NCI-H146 treated with DMSO at 0.1 percent for 48 hours (cell line): ENCODE measurements at regions not wholly inside any gene's neighbourhood (a gene's known extent, or its start where the extent isn't known, plus 50 kb on each side); places are given as distances from the start of the nearest gene placed in this dataset.

Experiments
- DNase-seq: peaks from one replicate; lab custom pipeline; 2025; ENCODE audit not compliant: unreplicated experiment; lab: John Stamatoyannopoulos, UW

DNA sequence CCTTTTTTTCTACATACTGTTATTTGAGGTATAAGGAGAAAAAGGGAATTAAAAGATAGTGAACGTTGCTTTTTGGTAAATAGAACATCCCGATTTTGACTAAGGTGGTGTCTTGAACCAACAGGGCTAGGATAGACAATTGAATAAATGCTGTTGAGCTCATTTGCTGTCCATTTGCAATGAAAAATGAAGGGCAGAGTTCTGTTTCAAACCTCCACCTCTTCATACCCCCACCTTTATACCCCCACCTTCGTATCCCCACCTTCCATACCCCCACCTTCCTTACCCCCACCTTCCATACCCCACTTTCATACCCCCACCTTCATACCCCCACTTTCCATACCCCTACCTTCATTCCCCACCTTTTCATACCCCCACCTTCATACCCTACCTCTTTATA, 93.4 kb upstream of the NAA20 start:
- DNase-seq, result no peak

DNA sequence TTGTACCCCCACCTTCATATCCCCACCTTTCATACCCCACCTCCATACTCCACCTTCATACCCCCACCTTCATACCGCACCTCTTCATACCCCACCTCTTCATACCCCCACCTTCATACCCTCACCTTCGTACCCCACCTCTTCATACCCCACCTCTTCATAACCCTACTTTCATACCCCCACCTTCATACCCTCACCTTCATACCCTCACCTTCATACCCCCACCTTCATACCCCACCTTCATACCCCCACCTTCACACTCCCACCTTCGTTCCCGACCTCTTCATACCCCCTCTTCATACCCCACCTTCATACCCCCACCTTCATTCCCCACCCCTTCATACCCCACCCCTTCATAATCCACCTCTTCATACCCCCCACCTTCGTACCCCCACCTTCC, 92.9 kb upstream of the NAA20 start:
- no peak for DNase-seq

DNA sequence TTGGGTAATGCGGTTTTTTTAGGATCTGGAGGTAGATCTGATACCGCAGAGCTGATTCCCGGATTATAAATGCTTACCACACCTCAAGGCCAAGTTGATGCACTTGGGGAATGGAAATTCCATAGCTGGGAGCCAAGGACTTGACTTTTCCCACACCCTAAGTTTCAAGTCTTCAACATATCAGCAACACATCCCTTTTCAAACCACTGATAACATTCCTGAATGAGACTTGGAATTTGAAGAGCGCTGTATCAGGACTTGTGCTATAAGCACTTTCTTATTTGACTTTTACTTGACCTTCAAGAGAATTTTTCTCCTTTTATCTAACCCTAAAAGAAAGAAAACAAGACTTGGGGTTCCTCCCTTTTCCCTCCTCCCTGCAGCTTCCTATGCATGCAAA, 90.6 kb upstream of the NAA20 start:
- DNase-seq, result no peak

DNA sequence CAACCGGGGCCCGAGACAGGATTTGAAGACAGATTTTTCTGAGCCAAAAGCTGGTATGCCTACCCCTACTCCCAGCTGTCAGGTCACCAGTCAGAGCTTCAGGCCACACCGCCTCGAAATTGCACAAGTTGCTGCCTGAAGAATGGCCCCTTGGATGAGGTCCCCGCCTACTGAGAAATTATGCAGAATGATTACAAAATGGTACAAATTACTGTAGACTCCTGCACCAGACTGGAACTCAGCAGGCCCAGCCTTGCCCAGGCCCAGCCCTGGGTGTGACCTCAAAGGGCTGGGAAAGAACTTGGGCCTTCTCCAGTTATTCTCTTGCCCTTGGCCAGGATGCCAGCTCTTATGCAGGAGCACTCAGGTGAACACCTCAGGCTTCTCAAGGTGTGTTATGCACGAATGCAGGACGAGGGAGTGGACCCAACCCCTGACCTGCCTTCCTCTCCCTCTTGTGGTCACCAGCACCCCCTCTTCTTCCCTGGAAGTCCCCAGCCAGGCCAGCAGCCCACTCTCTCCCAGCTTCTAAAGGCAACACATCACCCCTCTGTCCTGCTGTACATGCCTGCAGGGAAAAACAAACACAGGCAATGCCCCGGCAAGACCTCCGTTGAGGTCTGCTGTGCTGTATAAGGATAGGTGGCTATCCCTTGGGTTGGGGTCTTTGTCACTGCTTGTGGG, 88.7 kb upstream of the NAA20 start:
- DNase-seq, result no peak

DNA sequence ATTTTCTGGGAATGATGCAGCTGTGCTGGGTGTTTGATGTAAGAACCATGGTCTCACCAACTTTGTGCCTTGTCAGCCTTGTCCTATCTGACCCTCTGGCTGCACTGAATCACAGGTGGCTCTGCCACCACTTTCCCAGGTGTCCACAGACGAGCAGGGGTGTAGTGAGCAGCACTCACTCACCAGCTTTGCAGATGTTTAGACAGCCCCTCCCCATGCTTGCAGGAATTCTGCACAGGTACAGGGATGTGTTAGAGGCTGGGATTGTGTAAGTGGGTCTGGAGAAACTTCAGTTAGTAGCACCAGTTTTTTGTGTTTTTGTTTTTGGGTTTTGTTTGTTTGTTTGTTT, 88.2 kb upstream of the NAA20 start:
- DNase-seq, result no peak

DNA sequence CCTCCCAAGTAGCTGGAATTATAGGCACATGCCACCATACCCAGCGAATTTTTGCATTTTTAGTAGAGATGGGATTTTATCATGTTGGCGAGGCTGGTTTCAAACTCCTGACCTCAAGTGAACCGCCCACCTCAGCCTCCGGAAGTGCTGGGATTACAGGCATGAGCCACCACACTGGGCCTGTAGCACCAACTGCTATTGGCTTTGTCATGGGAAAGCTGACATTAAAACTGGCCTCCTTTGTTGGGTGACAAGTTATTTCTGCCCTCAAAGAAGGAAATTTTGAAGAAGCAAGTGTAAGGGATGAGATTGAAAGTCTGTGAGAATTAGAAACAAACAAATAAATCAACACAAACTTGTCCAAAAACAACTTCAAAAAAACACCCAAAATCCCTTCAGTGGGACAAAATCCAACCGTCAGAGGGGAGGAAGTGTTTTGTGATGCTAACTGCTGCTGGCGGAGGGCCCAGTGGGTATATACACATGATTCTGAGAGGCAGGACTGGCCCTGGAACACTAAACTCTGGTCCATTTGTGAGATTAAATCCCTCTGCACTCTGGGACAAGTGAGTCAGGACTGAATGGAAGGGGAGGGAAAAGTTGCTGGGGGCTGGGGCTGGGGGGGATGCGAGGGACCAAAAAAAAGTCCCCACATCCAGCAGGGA, 87.5 kb upstream of the NAA20 start:
- no peak for DNase-seq

DNA sequence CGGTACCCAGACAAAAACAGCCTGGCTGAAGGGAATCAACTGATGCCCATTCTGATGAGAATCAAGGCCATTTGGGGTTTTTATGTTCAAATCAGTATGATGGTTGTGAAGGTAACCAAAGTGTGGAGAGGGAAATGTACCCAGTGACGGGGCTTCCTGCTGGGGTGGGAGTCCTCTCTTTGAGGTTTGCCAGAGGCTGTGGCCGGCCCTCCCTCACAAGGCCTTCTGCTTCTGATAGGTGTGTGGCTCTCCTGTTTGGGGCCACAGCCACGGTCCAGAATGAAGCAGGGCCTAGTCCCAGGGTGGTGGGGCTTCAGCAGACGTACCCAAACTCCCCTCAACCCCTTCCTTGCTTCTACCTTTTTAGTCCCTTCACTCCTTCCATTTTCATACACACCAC, 86.7 kb upstream of the NAA20 start:
- DNase-seq, result no peak

DNA sequence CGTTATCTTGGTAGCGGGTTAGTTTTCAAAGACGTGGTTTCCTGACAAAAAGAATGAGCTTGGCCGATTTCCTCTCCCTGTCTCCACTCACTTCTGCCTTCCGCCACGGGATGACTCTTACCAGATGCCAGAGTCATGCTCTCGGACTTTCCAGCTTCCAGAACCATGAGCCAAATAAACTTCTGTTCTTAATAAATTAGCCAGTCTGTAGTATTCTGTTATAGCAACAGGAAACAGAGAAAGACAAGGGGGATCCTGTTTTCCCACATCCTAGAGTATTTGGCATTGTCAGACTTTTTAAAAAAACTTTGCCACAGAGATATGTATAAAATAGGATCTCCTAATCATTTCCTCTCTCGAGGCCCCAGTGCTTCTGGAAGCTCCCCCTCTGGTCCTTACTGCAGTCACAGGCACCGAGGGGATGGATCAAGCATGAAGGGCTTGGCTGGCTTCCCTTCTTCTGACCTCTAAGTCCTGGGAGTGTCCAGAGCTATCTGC, 84.9 kb upstream of the NAA20 start:
- no peak for DNase-seq

DNA sequence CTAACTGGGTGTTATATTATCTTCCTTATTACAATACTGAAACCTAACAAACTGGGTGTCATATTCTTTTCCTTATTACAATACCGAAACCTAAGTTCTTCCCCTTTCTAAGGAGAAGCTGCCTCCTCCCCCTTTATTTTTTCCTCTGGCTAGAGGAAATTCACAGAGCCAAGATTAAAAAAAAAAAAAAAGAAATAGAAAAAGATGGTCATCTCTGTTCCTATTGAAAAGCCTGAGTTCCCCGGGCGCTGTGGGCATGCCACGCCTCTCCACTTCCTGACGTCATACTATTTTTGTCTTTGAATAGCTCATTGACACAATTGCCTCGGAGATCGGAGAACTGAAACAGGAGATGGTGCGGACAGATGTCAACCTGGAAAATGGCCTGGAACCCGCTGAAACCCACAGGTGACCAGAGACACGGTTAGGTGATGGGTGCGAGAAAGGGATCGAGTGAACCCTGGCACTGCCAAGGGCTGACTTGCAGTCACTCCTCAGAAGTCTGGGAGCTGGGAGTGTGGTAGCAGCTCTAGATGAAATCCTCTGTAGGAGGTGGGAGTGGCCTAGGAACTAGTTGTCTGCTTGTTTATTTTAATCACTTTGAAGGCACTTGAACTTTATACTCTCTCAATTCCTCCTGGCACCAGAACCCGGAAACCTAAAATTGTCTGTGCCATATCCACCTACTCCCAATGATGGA, 82.2 kb upstream of the NAA20 start:
- peak; percentile 71 for DNase-seq

DNA sequence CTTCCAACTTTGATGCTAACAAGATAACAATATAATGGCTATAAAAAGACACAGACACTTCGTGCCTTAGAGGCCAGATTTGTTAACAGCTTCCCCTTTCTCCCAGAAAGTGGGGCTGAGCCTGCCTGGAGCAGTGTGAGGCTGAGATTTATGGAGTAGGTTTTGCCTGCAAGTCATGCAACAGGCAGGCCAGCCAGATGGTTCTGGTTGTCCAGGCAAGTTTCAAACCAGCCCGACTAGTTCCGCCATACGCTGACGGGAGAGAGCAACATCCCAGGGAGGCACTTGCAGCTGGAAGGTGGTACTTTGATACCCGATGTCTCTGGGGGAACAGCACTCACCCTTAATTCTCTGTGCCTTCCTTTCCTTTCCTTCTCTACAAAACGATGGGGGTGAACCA, 81.3 kb upstream of the NAA20 start:
- DNase-seq, result no peak

DNA sequence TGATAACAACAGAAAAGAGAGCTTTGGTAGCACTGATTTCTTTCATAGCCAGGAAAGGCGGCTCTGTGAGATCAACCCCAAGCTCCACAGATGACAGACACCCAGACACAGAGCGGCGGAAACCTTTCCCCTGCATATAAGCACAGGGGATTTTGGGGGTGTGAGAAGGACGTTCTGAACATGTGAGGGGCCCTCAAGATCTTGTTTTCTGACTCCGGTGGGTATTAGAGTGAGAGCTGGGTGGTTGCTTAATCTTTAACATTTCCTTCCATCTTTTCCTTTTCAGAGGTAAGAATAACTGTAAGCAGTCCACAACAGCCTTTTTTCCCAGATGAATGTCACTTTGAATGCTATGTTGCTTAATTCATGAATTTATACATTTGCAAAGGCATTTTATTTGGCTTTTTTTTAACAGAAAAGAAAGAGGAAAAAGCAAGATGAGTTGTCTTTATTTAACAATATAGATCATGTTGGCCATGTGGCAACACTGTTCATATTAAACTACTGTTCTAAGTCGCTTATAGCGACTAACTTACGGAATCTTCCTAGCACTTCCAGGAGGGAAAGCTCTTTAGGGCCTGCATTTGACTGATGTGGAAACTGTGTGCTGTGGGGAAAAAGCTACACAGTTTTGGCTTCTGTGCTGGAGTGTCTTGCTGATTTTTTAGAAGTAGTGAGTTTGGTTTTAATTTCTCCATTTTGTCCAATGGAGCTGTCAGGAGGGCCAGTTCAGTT, 80.5 kb upstream of the NAA20 start:
- no peak for DNase-seq

DNA sequence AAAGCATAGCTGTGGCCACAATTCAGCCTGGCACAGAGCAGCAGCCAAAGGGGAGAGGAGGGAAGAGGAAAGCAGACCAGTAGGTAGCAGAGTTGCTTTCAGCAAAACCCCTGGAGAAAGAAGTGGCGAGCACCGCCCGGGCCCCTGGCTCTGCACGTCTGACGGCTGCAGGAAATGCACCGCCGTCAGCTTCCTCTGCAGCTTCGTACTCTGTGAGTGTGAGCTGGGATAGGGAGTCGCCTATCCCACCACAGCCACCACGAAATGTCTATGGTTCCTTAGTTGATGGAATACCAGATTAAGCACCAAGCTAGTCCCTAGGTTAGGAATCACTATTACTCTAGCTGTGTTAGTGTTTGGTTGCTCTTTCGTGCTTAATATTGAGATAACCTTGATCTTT, 79.9 kb upstream of the NAA20 start:
- no peak for DNase-seq

DNA sequence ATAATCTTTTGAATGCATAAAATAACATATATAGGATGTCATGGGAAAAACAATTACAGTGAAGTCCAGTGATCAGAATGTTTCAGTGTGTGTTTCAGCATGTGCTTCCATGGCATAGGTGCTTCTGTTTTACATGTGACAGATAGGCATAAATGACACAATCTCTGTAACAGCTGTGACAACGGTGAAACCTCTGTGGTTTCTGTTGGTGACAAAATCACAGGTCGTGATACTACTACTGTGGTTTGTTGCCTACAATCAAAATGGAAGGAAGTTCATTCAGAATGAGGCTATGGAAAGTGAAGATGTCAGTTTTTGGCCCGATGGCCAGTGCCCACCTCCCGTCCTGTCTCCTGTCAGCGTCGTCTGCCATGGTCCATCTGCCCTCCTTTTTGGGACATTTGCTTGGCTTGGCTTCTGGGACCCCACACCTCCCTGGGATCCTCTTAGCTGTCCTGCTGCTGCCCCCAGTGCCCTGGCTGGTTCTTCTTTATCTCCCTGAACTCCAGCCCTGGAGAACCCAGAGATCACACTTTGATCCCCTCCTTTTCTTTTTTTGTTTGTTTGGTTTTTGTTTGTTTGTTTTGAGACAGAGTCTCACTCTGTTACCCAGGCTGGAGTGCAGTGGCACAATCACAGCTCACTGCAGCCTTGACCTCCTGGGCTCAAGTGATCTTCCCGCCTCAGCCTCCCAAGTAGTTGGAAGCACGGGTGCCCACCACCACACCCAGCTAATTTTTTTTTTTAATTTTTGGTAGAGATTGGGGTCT, 79.3 kb upstream of the NAA20 start:
- DNase-seq, result no peak

DNA sequence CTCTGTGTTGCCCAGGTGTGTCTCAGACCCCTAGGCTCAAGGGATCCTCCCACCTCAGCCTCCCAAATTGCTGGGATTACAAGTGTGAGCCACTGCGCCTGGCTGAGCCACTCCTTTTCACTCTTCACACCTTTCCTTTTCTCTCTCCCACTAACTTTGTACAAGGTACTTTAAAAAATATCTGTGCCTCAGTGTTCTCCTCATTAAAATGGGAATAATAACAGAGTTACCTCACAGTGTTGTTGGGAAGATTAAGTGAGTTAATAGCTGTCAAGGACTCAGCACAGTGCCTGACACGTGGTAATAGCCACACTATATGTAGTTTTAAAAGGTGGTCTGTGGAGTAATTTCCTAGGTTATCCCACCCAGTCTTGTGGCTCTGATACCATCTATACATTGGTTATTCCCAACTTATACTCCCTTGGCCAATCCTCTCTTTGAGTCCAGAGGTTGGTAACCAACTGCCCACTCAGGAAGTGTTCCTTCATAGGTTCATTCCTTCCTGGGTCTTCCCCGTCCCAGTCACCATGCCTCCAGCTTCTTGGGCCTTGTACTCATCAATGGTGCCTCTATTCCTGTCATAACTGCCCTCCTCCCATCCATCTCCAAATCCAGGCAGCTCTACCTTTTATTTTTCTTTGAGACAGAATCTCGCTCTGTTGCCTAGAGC, 78.6 kb upstream of the NAA20 start:
- DNase-seq, result no peak

DNA sequence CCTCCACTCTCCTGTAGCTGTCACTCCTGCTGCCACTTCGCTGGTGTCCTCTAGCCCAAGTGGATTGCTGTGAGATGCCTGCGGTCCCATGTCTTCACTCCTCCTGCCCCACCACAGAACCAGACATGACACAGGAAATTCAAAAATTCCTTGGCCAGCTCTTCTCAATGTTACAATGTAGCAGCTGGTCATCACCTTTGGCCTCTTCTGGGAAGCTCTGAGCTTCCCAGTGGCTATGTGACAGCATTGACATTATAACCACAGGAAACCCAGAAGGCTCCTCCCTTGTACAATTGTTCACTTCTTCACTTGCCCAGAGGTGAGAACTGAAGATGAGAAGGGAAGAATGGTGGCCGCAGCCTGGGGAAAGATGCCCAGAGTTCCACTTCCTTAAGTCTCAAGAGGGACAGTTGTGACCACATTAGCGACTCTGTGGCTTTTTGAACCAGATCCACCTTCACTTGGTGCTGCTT, 76.1 kb upstream of the NAA20 start:
- DNase-seq, result no peak

DNA sequence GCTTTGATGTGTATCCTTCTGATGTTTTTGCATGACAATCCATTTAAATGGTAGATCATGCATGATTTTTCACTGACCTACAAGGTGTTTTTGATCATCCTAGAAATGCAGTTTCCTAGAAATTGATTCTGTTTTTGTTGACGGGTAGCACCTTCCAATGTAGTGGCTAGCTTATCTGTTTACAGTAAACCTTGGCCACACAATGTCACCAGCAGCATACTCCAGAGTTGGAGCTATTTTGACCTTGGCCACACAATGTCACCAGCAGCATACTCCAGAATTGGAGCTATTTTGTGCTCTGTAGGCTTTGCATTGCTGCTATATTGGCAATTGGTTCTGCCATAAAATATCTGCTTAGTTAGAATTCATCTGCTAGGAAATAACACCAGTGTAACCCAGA, 74.6 kb upstream of the NAA20 start:
- no peak for DNase-seq

DNA sequence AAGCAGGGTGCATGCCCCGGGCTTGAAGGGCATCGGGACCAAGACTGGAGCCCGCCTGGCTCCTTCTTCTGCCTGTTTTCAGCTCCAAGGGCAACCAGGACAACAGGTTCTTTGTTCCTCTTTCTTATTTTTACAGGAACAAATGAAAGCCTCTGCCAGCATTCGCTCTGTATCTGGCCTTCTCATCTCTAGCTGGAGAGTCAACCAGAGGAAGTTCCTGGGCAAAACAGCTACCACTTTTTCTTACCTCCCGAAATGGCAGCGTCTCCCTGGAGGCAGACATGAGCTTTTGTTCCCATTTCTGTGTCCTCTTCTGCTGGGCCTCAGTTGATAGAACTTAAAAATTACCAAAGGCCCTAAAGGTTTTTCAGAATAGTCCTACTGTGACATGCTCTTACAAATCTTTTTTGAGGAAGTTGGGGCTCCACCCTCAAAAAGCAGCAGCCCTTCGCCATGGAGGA, 74.1 kb upstream of the NAA20 start:
- DNase-seq, result no peak

DNA sequence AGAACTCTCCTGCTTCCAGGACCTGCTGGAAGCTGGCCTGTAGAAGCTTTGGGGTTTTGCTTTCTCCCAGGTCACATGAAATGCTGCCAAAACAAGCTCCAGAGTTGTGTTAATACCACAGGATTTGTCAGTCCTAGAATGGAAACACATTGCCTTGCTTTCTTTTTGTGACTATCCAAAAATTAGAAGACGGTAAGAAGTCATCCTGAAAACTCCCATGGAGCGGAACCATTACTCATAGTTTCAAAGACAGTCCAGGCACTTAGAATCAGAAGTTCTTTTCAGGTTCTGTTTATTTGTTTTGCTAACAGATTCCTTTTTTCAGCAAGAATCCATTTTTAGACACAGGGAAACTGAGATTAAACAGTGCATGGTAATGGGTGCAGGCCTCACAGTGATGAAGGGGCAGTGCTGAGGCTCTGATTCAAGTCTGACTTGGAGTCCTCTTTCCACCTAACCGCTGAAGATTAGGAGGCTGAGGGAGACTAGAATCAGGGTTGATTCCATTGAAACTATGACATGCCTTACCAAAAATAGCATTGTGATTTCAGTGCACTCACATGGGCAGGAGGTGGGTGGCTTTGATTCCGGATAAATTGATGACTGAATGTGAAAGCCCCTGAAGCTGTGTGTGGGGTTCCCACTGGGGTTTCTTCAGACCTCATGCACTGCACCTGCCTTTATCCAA, 72.2 kb upstream of the NAA20 start:
- DNase-seq, result no peak
